ENCODE measurements at regions not wholly inside any gene's neighbourhood (a gene's known extent, or its start where the extent isn't known, plus 50 kb on each side); places are given as distances from the start of the nearest gene placed in this dataset.

DNA sequence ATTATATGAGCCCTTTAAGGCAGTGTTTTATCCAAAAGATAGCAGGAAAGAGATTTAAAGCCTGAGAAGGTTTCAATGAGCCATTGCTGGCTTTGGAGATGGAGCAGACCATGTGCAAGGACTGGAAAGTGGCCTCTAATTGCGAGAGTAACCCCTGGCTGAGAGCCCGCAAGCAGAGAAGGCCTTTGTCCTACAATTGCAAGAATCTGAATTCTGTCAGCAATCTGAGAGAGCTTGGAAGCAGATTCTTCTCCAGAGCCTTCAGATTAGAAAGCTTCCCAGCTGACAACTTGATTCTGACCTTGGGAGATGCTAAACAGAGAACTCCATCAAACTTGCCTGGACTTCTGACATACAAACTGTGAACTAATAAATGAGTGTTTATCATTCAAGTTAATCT is 528.7 kb upstream of the KLF12 start:
- TF ChIP-seq, protein P1, sequence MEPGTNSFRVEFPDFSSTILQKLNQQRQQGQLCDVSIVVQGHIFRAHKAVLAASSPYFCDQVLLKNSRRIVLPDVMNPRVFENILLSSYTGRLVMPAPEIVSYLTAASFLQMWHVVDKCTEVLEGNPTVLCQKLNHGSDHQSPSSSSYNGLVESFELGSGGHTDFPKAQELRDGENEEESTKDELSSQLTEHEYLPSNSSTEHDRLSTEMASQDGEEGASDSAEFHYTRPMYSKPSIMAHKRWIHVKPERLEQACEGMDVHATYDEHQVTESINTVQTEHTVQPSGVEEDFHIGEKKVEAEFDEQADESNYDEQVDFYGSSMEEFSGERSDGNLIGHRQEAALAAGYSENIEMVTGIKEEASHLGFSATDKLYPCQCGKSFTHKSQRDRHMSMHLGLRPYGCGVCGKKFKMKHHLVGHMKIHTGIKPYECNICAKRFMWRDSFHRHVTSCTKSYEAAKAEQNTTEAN (CRISPR knock-in tag; IDR thresholded peaks at IDR 0.05): no peak
- TF ChIP-seq, protein P2, sequence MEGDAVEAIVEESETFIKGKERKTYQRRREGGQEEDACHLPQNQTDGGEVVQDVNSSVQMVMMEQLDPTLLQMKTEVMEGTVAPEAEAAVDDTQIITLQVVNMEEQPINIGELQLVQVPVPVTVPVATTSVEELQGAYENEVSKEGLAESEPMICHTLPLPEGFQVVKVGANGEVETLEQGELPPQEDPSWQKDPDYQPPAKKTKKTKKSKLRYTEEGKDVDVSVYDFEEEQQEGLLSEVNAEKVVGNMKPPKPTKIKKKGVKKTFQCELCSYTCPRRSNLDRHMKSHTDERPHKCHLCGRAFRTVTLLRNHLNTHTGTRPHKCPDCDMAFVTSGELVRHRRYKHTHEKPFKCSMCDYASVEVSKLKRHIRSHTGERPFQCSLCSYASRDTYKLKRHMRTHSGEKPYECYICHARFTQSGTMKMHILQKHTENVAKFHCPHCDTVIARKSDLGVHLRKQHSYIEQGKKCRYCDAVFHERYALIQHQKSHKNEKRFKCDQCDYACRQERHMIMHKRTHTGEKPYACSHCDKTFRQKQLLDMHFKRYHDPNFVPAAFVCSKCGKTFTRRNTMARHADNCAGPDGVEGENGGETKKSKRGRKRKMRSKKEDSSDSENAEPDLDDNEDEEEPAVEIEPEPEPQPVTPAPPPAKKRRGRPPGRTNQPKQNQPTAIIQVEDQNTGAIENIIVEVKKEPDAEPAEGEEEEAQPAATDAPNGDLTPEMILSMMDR (IDR thresholded peaks at IDR 0.05): no peak
- TF ChIP-seq, protein P3, sequence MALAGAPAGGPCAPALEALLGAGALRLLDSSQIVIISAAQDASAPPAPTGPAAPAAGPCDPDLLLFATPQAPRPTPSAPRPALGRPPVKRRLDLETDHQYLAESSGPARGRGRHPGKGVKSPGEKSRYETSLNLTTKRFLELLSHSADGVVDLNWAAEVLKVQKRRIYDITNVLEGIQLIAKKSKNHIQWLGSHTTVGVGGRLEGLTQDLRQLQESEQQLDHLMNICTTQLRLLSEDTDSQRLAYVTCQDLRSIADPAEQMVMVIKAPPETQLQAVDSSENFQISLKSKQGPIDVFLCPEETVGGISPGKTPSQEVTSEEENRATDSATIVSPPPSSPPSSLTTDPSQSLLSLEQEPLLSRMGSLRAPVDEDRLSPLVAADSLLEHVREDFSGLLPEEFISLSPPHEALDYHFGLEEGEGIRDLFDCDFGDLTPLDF (CRISPR knock-in tag; IDR thresholded peaks at IDR 0.05): no peak
- TF ChIP-seq ESRRA (CRISPR knock-in tag; IDR thresholded peaks at IDR 0.05; ENCODE audit: borderline replicate concordance) (no peak), GTF2I (CRISPR knock-in tag; conservative IDR thresholded peaks at IDR 0.05) (no peak), JUN (CRISPR knock-in tag; IDR thresholded peaks at IDR 0.05) (no peak), TCF7 (CRISPR knock-in tag; IDR thresholded peaks at IDR 0.05; ENCODE audit: low read depth) (no peak)
- TF ChIP-seq, protein P4, sequence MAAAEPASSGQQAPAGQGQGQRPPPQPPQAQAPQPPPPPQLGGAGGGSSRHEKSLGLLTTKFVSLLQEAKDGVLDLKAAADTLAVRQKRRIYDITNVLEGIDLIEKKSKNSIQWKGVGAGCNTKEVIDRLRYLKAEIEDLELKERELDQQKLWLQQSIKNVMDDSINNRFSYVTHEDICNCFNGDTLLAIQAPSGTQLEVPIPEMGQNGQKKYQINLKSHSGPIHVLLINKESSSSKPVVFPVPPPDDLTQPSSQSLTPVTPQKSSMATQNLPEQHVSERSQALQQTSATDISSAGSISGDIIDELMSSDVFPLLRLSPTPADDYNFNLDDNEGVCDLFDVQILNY (CRISPR knock-in tag; IDR thresholded peaks at IDR 0.05): no peak
- TF ChIP-seq, protein P5, sequence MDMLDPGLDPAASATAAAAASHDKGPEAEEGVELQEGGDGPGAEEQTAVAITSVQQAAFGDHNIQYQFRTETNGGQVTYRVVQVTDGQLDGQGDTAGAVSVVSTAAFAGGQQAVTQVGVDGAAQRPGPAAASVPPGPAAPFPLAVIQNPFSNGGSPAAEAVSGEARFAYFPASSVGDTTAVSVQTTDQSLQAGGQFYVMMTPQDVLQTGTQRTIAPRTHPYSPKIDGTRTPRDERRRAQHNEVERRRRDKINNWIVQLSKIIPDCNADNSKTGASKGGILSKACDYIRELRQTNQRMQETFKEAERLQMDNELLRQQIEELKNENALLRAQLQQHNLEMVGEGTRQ (CRISPR knock-in tag; IDR thresholded peaks at IDR 0.05): no peak
- TF ChIP-seq, protein P6, sequence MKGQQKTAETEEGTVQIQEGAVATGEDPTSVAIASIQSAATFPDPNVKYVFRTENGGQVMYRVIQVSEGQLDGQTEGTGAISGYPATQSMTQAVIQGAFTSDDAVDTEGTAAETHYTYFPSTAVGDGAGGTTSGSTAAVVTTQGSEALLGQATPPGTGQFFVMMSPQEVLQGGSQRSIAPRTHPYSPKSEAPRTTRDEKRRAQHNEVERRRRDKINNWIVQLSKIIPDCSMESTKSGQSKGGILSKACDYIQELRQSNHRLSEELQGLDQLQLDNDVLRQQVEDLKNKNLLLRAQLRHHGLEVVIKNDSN (CRISPR knock-in tag; IDR thresholded peaks at IDR 0.05): no peak

Data from WTC11 (cell line).